Endodermal cell (in vitro differentiated cells): ENCODE measurements at regions not wholly inside any gene's neighbourhood (a gene's known extent, or its start where the extent isn't known, plus 50 kb on each side); places are given as distances from the start of the nearest gene placed in this dataset.

Experiments
- DNase-seq: peaks from one replicate; pipeline ENCODE4 v3.0.0-alpha.2; 2017
- H3K27ac ChIP-seq: 2 replicates; pipeline ENCODE4 v1.5.1; 2013; ENCODE audit warnings: mild to moderate bottlenecking, low read depth, low read length, moderate library complexity
- H3K27me3 ChIP-seq: 2 replicates; pipeline ENCODE4 v1.6.1; 2013; ENCODE audit warnings: mild to moderate bottlenecking, low read length, moderate library complexity; ENCODE audit not compliant: insufficient read depth, control insufficient read depth, poor library complexity, severe bottlenecking
- H3K36me3 ChIP-seq: 2 replicates; pipeline ENCODE4 v1.7.0; 2013; ENCODE audit warnings: mild to moderate bottlenecking, low read length, moderate library complexity; ENCODE audit not compliant: control insufficient read depth, insufficient read depth
- H3K4me1 ChIP-seq: one replicate; pipeline ENCODE4 v1.7.0; 2013; ENCODE audit warnings: low read length; ENCODE audit not compliant: control insufficient read depth, insufficient read depth
- H3K4me3 ChIP-seq: 2 replicates; pipeline ENCODE4 v1.5.1; 2013; ENCODE audit warnings: mild to moderate bottlenecking, low read length, moderate library complexity
- H3K9ac ChIP-seq: 2 replicates; pipeline ENCODE4 v1.6.1; 2013; ENCODE audit warnings: mild to moderate bottlenecking, low read length, moderate library complexity; ENCODE audit not compliant: poor library complexity, severe bottlenecking; ENCODE audit errors: extremely low read depth
- H3K9me3 ChIP-seq: 2 replicates; pipeline ENCODE4 v1.6.1; 2013; ENCODE audit warnings: mild to moderate bottlenecking, low read length, moderate library complexity; ENCODE audit not compliant: control insufficient read depth
- H3K27ac Mint-ChIP-seq: 2 replicates; pipeline ENCODE4 v1.8.0; 2020; ENCODE audit warnings: mixed read lengths
- H3K27me3 Mint-ChIP-seq: 2 replicates; pipeline ENCODE4 v1.8.0; 2021; ENCODE audit warnings: mild to moderate bottlenecking, mixed read lengths; ENCODE audit not compliant: insufficient read depth
- H3K36me3 Mint-ChIP-seq: 2 replicates; pipeline ENCODE4 v1.8.0; 2020; ENCODE audit warnings: low read depth, mixed read lengths
- H3K4me1 Mint-ChIP-seq: 2 replicates; pipeline ENCODE4 v1.8.0; 2020; ENCODE audit warnings: mixed read lengths
- H3K4me3 Mint-ChIP-seq: 2 replicates; pipeline ENCODE4 v1.8.0; 2020; ENCODE audit warnings: mild to moderate bottlenecking, moderate library complexity, mixed read lengths
- H3K9me3 Mint-ChIP-seq: 2 replicates; pipeline ENCODE4 v1.8.0; 2020; ENCODE audit warnings: mild to moderate bottlenecking, mixed read lengths
- WGBS, 2 experiments: methylation state at CpG; one replicate each; pipeline versions ENCODE4 v1.1.5 to v1.1.7; 2013; ENCODE audit warnings: missing lambda C conversion rate in 2 of 2, mixed read lengths in 1 of 2; ENCODE audit not compliant: insufficient coverage in 1 of 2, insufficient read length in 1 of 2; 5-methylcytosine and 5-hydroxymethylcytosine counted together
- TF ChIP-seq, protein P1 (sequence below): fragments of 200-600 bp; sonication (generic); conservative IDR thresholded peaks from 2 replicates; pipeline ENCODE4 v1.5.0; 2021; ENCODE audit warnings: antibody characterized with exemption, mild to moderate bottlenecking

DNA sequence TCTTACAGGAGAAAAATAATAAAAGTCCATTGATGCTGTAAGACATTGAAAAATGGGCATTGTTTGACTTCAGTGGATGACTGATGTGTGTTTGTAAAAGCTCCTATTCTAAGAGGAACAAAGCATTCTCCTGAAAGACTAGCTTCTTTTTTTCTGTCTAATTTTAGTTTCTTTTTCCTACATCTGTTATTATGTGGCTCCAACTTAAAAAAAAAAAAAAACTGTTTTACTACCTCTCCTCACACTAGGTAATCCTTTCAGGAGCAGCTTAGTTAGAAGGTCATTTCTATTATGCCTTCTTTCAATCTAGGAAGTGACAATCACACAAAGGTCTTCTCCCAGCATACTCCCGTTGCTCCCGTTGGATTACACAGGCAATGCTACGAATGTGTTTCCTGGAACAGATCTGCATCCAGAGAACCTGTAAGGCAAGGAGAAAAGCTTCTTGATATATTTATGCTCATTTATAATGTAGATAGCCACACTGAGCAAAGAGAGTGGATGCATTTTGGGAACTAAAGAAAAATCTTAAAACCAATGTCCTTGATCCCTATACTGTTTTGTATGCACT, 595.1 kb upstream of the CCDC179 start:
- no peaks in the 10 kb centered on the region for H3K27me3 Mint-ChIP-seq
- Histone ChIP-seq H3K4me3 (no peak overlapping the region), H3K9me3 (peaks cover 15% of the 10 kb centered on the region), H3K4me1 (no peaks in the 10 kb centered on the region), H3K36me3 (no peaks in the 10 kb centered on the region), H3K9ac (no peak overlapping the region), H3K27ac (peak overlapping the region; percentile 27), H3K27me3 (no peaks in the 10 kb centered on the region)
- H3K4me1 Mint-ChIP-seq: no peaks in the 10 kb centered on the region
- H3K9me3 Mint-ChIP-seq: peaks cover 8% of the 10 kb centered on the region
- DNase-seq: no peak
- H3K36me3 Mint-ChIP-seq: no peaks in the 10 kb centered on the region
- TF ChIP-seq, protein P1, sequence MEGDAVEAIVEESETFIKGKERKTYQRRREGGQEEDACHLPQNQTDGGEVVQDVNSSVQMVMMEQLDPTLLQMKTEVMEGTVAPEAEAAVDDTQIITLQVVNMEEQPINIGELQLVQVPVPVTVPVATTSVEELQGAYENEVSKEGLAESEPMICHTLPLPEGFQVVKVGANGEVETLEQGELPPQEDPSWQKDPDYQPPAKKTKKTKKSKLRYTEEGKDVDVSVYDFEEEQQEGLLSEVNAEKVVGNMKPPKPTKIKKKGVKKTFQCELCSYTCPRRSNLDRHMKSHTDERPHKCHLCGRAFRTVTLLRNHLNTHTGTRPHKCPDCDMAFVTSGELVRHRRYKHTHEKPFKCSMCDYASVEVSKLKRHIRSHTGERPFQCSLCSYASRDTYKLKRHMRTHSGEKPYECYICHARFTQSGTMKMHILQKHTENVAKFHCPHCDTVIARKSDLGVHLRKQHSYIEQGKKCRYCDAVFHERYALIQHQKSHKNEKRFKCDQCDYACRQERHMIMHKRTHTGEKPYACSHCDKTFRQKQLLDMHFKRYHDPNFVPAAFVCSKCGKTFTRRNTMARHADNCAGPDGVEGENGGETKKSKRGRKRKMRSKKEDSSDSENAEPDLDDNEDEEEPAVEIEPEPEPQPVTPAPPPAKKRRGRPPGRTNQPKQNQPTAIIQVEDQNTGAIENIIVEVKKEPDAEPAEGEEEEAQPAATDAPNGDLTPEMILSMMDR: no peak
- no peak overlapping the region for H3K4me3 Mint-ChIP-seq
- no peak overlapping the region for H3K27ac Mint-ChIP-seq
- WGBS, 2 experiments: 88% methylated on average over 3 of the region's 3 CpGs; no CpG with 5 or more reads in 1 of the 2 experiments

DNA sequence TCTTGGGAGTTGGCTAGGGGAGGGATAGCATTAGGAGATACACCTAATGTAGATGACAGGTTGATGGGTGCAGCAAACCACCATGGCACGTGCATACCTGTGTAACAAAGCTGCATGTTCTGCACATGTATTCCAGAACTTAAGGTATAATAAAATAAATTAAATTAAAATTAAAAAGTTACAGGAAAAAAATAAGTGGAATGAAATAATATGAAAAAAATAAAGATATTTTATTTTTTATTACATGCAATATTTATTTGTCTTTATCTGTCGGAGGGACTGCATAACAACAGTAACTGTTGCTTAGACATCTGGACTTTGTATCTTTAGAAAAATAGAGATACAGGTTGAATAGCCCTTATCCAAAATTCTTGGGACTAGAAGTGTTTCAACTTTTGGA, 597.4 kb upstream of the CCDC179 start:
- Mint-ChIP-seq H3K27me3 (no peaks in the 10 kb centered on the region), H3K4me3 (no peak overlapping the region), H3K4me1 (no peaks in the 10 kb centered on the region), H3K27ac (no peak overlapping the region), H3K9me3 (no peaks in the 10 kb centered on the region), H3K36me3 (no peaks in the 10 kb centered on the region)
- no peak overlapping the region for H3K9ac ChIP-seq
- 43% methylated on average over 1 of the region's 2 CpGs; no CpG with 5 or more reads in 1 of the 2 experiments for WGBS, 2 experiments
- no peak overlapping the region for H3K27ac ChIP-seq
- TF ChIP-seq, protein P1: no peak
- no peaks in the 10 kb centered on the region for H3K4me1 ChIP-seq
- no peak overlapping the region for H3K4me3 ChIP-seq
- no peaks in the 10 kb centered on the region for H3K9me3 ChIP-seq
- H3K27me3 ChIP-seq: no peaks in the 10 kb centered on the region
- DNase-seq: no peak
- H3K36me3 ChIP-seq: no peaks in the 10 kb centered on the region

DNA sequence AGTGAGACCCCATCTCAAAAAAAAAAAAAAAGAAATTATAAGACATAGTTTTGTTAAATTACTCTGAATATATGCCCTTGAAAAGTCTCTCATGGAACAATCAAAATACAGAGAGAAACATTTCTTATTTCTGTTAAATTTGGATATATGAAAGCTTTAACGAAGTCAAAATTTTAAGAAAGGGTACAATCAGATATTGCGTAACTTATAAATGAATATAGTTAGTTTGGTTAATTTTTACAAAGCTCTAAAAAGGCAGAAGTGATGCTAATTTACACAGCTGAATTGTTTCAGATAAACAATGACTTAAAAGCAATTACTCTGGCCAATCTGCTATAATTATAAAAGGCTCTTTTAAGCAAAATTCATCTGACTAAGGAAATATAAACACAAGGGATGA, 611.6 kb upstream of the CCDC179 start:
- Histone ChIP-seq H3K9me3 (no peaks in the 10 kb centered on the region), H3K9ac (no peak overlapping the region), H3K27ac (no peak overlapping the region), H3K27me3 (no peaks in the 10 kb centered on the region), H3K36me3 (no peaks in the 10 kb centered on the region), H3K4me1 (no peaks in the 10 kb centered on the region), H3K4me3 (no peak overlapping the region)
- H3K27me3 Mint-ChIP-seq: no peaks in the 10 kb centered on the region
- H3K27ac Mint-ChIP-seq: no peak overlapping the region
- no peak overlapping the region for H3K4me3 Mint-ChIP-seq
- H3K4me1 Mint-ChIP-seq: peaks cover 4% of the 10 kb centered on the region
- no peak for DNase-seq
- no peaks in the 10 kb centered on the region for H3K36me3 Mint-ChIP-seq
- WGBS, 2 experiments: 90 to 93% methylated on average over 2 of the region's 2 CpGs
- H3K9me3 Mint-ChIP-seq: no peaks in the 10 kb centered on the region
- TF ChIP-seq, protein P1: no peak
